ENCODE measurements at regions not wholly inside any gene's neighbourhood (a gene's known extent, or its start where the extent isn't known, plus 50 kb on each side); places are given as distances from the start of the nearest gene placed in this dataset.

DNA sequence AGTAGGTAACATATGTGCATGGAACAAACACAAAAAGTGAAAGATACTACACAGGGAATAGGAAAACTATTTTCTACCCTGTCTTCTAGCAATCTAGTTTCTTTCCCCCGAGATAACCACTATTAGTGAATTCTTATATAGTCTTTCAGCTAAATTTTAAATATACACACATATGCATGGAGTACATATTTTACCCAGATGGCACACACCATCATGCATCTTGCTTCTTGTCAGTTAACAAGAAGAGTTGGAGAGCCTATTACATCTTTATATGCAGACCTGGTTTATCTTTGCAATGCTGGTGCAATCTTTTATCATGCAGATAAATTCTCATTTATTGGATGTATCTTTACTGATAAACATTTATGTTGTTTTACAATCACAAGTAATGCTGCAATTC, 100.4 kb downstream of the OTOR start:
- Histone ChIP-seq H3K27ac (ENCODE audit: low read length) (no peak overlapping the region), H3K36me3 (ENCODE audit: insufficient read depth, low read length) (no peaks in the 10 kb centered on the region), H3K4me3 (ENCODE audit: low read length) (no peak overlapping the region), H3K79me2 (replicated peaks; ENCODE audit: insufficient read depth, low read length) (no peaks in the 10 kb centered on the region), H3K9ac (ENCODE audit: low read length) (no peak overlapping the region), H3K4me2 (ENCODE audit: low read length) (no peak overlapping the region), H3F3A (ENCODE audit: insufficient read depth, low read length, poor library complexity, severe bottlenecking) (no peaks in the 10 kb centered on the region), H3K9me2 (ENCODE audit: insufficient read depth, low read length) (no peaks in the 10 kb centered on the region), H3K9me3 (ENCODE audit: low read length) (no peaks in the 10 kb centered on the region), H2AFZ (ENCODE audit: low read depth, low read length) (no peak overlapping the region), H4K20me1 (ENCODE audit: insufficient read depth) (no peaks in the 10 kb centered on the region), H3K27me3 (ENCODE audit: insufficient read depth, low read depth, low read length) (no peaks in the 10 kb centered on the region)
- TF ChIP-seq CTCF (IDR thresholded peaks at IDR 0.05; ENCODE audit: poor library complexity, severe bottlenecking) (no peak), POLR2AphosphoS5 (IDR thresholded peaks at IDR 0.05) (no peak), EZH2 (IDR thresholded peaks at IDR 0.05; ENCODE audit: borderline replicate concordance, insufficient read depth, low read length, poor library complexity, severe bottlenecking) (no peak), RAD21 (conservative IDR thresholded peaks at IDR 0.05) (no peak), MXI1 (conservative IDR thresholded peaks at IDR 0.05; ENCODE audit: poor library complexity, severe bottlenecking) (no peak), TAF1 (IDR thresholded peaks at IDR 0.05; ENCODE audit: low read depth) (no peak), SMC3 (conservative IDR thresholded peaks at IDR 0.05; ENCODE audit: poor library complexity) (no peak), EP300 (conservative IDR thresholded peaks at IDR 0.05; ENCODE audit: poor library complexity, severe bottlenecking) (no peak)
- TF ChIP-seq, protein P1, sequence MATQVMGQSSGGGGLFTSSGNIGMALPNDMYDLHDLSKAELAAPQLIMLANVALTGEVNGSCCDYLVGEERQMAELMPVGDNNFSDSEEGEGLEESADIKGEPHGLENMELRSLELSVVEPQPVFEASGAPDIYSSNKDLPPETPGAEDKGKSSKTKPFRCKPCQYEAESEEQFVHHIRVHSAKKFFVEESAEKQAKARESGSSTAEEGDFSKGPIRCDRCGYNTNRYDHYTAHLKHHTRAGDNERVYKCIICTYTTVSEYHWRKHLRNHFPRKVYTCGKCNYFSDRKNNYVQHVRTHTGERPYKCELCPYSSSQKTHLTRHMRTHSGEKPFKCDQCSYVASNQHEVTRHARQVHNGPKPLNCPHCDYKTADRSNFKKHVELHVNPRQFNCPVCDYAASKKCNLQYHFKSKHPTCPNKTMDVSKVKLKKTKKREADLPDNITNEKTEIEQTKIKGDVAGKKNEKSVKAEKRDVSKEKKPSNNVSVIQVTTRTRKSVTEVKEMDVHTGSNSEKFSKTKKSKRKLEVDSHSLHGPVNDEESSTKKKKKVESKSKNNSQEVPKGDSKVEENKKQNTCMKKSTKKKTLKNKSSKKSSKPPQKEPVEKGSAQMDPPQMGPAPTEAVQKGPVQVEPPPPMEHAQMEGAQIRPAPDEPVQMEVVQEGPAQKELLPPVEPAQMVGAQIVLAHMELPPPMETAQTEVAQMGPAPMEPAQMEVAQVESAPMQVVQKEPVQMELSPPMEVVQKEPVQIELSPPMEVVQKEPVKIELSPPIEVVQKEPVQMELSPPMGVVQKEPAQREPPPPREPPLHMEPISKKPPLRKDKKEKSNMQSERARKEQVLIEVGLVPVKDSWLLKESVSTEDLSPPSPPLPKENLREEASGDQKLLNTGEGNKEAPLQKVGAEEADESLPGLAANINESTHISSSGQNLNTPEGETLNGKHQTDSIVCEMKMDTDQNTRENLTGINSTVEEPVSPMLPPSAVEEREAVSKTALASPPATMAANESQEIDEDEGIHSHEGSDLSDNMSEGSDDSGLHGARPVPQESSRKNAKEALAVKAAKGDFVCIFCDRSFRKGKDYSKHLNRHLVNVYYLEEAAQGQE (IDR thresholded peaks at IDR 0.05; ENCODE audit: borderline replicate concordance) = no peak

GRCh38 chr20:16860914-16861313, 112.8 kb downstream of the OTOR start:
- H3K9ac ChIP-seq (ENCODE audit: low read length) = no peak overlapping the region
- TF ChIP-seq, protein P1 (IDR thresholded peaks at IDR 0.05; ENCODE audit: borderline replicate concordance) = no peak
- TF ChIP-seq TAF1 (IDR thresholded peaks at IDR 0.05; ENCODE audit: low read depth) (no peak), MXI1 (conservative IDR thresholded peaks at IDR 0.05; ENCODE audit: poor library complexity, severe bottlenecking) (no peak), EZH2 (IDR thresholded peaks at IDR 0.05; ENCODE audit: borderline replicate concordance, insufficient read depth, low read length, poor library complexity, severe bottlenecking) (no peak), EP300 (conservative IDR thresholded peaks at IDR 0.05; ENCODE audit: poor library complexity, severe bottlenecking) (no peak), RAD21 (conservative IDR thresholded peaks at IDR 0.05) (no peak), SMC3 (conservative IDR thresholded peaks at IDR 0.05; ENCODE audit: poor library complexity) (no peak)
- no peaks in the 10 kb centered on the region for H3K36me3 ChIP-seq (ENCODE audit: insufficient read depth, low read length)
- no peaks in the 10 kb centered on the region for H4K20me1 ChIP-seq (ENCODE audit: insufficient read depth)
- H2AFZ ChIP-seq (ENCODE audit: low read depth, low read length) = no peak overlapping the region
- no peak overlapping the region for H3K27ac ChIP-seq (ENCODE audit: low read length)
- no peaks in the 10 kb centered on the region for H3K27me3 ChIP-seq (ENCODE audit: insufficient read depth, low read depth, low read length)
- H3K9me3 ChIP-seq (ENCODE audit: low read length) = no peaks in the 10 kb centered on the region
- H3K4me3 ChIP-seq (ENCODE audit: low read length) = no peak overlapping the region
- H3F3A ChIP-seq (ENCODE audit: insufficient read depth, low read length, poor library complexity, severe bottlenecking) = no peaks in the 10 kb centered on the region
- no peaks in the 10 kb centered on the region for H3K9me2 ChIP-seq (ENCODE audit: insufficient read depth, low read length)
- H3K79me2 ChIP-seq (replicated peaks; ENCODE audit: insufficient read depth, low read length) = no peaks in the 10 kb centered on the region
- H3K4me2 ChIP-seq (ENCODE audit: low read length) = no peak overlapping the region
